ENCODE measurements at regions not wholly inside any gene's neighbourhood (a gene's known extent, or its start where the extent isn't known, plus 50 kb on each side); places are given as distances from the start of the nearest gene placed in this dataset.

- H3K27me3 ChIP-seq (ENCODE audit: control insufficient read depth in 2 of 2, insufficient read depth in 2 of 2, low read length in 2 of 2), result no peaks in the 10 kb centered on the region
- DNase-seq (ENCODE audit: extremely low read depth in 1 of 4, low spot score in 3 of 4) (no peak), FAIRE-seq (no peak), ATAC-seq (no peak)
- no peaks in the 10 kb centered on the region for H3K9me3 ChIP-seq (replicated peaks; ENCODE audit: control insufficient read depth, insufficient read depth, low read depth, low read length)
- H4K20me1 ChIP-seq (replicated peaks; ENCODE audit: control insufficient read depth, insufficient read depth, low read length), result no peaks in the 10 kb centered on the region
- 53% methylated on average over 12 of the region's 12 CpGs for WGBS (ENCODE audit: insufficient coverage, low coverage, missing lambda C conversion rate)
- no peak overlapping the region for H3K9ac ChIP-seq (ENCODE audit: insufficient read depth in 1 of 2, low read depth in 2 of 2, low read length in 2 of 2)
- H3K4me2 ChIP-seq (ENCODE audit: insufficient read depth, low read length), result no peak overlapping the region
- H2AFZ ChIP-seq (ENCODE audit: low read depth, low read length), result no peak overlapping the region
- POLR2A ChIA-PET, result no interaction called here
- BruUV-seq (replicated peaks), result no TSS peak
- no peaks in the 10 kb centered on the region for H3K9me1 ChIP-seq (ENCODE audit: control insufficient read depth, insufficient read depth, low read length)
- intact Hi-C loops (cut with micrococcal nuclease) (no loop called here), in situ Hi-C loops (cut with MboI) (no loop called here)
- no peak overlapping the region for H3K4me3 ChIP-seq
- no peaks in the 10 kb centered on the region for H3K36me3 ChIP-seq (ENCODE audit: control insufficient read depth, insufficient read depth, low read length)
- no peak overlapping the region for H3K27ac ChIP-seq (ENCODE audit: extremely low read depth, low read depth, low read length)
- no peaks in the 10 kb centered on the region for H3K79me2 ChIP-seq (ENCODE audit: control insufficient read depth, insufficient read depth, low read length)
- CTCF ChIA-PET (ENCODE audit: low intra/inter-chr PET ratio), result no interaction called here
- H3K4me1 ChIP-seq (replicated peaks in 1 of 2; ENCODE audit: control insufficient read depth in 2 of 2, insufficient read depth in 2 of 2, low read length in 2 of 2), result peaks cover 0 to 3% of the 10 kb centered on the region in 2 experiments; a peak in 2 of 5 replicates
- TF ChIP-seq, protein P1, sequence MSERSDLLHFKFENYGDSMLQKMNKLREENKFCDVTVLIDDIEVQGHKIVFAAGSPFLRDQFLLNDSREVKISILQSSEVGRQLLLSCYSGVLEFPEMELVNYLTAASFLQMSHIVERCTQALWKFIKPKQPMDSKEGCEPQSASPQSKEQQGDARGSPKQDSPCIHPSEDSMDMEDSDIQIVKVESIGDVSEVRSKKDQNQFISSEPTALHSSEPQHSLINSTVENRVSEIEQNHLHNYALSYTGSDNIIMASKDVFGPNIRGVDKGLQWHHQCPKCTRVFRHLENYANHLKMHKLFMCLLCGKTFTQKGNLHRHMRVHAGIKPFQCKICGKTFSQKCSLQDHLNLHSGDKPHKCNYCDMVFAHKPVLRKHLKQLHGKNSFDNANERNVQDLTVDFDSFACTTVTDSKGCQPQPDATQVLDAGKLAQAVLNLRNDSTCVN (CRISPR knock-in tag; IDR thresholded peaks at IDR 0.05), result no peak
- TF ChIP-seq, protein P2, sequence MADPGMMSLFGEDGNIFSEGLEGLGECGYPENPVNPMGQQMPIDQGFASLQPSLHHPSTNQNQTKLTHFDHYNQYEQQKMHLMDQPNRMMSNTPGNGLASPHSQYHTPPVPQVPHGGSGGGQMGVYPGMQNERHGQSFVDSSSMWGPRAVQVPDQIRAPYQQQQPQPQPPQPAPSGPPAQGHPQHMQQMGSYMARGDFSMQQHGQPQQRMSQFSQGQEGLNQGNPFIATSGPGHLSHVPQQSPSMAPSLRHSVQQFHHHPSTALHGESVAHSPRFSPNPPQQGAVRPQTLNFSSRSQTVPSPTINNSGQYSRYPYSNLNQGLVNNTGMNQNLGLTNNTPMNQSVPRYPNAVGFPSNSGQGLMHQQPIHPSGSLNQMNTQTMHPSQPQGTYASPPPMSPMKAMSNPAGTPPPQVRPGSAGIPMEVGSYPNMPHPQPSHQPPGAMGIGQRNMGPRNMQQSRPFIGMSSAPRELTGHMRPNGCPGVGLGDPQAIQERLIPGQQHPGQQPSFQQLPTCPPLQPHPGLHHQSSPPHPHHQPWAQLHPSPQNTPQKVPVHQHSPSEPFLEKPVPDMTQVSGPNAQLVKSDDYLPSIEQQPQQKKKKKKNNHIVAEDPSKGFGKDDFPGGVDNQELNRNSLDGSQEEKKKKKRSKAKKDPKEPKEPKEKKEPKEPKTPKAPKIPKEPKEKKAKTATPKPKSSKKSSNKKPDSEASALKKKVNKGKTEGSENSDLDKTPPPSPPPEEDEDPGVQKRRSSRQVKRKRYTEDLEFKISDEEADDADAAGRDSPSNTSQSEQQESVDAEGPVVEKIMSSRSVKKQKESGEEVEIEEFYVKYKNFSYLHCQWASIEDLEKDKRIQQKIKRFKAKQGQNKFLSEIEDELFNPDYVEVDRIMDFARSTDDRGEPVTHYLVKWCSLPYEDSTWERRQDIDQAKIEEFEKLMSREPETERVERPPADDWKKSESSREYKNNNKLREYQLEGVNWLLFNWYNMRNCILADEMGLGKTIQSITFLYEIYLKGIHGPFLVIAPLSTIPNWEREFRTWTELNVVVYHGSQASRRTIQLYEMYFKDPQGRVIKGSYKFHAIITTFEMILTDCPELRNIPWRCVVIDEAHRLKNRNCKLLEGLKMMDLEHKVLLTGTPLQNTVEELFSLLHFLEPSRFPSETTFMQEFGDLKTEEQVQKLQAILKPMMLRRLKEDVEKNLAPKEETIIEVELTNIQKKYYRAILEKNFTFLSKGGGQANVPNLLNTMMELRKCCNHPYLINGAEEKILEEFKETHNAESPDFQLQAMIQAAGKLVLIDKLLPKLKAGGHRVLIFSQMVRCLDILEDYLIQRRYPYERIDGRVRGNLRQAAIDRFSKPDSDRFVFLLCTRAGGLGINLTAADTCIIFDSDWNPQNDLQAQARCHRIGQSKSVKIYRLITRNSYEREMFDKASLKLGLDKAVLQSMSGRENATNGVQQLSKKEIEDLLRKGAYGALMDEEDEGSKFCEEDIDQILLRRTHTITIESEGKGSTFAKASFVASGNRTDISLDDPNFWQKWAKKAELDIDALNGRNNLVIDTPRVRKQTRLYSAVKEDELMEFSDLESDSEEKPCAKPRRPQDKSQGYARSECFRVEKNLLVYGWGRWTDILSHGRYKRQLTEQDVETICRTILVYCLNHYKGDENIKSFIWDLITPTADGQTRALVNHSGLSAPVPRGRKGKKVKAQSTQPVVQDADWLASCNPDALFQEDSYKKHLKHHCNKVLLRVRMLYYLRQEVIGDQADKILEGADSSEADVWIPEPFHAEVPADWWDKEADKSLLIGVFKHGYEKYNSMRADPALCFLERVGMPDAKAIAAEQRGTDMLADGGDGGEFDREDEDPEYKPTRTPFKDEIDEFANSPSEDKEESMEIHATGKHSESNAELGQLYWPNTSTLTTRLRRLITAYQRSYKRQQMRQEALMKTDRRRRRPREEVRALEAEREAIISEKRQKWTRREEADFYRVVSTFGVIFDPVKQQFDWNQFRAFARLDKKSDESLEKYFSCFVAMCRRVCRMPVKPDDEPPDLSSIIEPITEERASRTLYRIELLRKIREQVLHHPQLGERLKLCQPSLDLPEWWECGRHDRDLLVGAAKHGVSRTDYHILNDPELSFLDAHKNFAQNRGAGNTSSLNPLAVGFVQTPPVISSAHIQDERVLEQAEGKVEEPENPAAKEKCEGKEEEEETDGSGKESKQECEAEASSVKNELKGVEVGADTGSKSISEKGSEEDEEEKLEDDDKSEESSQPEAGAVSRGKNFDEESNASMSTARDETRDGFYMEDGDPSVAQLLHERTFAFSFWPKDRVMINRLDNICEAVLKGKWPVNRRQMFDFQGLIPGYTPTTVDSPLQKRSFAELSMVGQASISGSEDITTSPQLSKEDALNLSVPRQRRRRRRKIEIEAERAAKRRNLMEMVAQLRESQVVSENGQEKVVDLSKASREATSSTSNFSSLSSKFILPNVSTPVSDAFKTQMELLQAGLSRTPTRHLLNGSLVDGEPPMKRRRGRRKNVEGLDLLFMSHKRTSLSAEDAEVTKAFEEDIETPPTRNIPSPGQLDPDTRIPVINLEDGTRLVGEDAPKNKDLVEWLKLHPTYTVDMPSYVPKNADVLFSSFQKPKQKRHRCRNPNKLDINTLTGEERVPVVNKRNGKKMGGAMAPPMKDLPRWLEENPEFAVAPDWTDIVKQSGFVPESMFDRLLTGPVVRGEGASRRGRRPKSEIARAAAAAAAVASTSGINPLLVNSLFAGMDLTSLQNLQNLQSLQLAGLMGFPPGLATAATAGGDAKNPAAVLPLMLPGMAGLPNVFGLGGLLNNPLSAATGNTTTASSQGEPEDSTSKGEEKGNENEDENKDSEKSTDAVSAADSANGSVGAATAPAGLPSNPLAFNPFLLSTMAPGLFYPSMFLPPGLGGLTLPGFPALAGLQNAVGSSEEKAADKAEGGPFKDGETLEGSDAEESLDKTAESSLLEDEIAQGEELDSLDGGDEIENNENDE (IDR thresholded peaks at IDR 0.05; ENCODE audit: low read depth, low read length), result no peak
- TF ChIP-seq MLX (CRISPR knock-in tag; conservative IDR thresholded peaks at IDR 0.05) (no peak), ZNF347 (CRISPR knock-in tag; IDR thresholded peaks at IDR 0.05; ENCODE audit: low read depth) (no peak), MAX (CRISPR knock-in tag; IDR thresholded peaks at IDR 0.05) (no peak), PHB (CRISPR knock-in tag; IDR thresholded peaks at IDR 0.05) (no peak)
- TF ChIP-seq, protein P3, sequence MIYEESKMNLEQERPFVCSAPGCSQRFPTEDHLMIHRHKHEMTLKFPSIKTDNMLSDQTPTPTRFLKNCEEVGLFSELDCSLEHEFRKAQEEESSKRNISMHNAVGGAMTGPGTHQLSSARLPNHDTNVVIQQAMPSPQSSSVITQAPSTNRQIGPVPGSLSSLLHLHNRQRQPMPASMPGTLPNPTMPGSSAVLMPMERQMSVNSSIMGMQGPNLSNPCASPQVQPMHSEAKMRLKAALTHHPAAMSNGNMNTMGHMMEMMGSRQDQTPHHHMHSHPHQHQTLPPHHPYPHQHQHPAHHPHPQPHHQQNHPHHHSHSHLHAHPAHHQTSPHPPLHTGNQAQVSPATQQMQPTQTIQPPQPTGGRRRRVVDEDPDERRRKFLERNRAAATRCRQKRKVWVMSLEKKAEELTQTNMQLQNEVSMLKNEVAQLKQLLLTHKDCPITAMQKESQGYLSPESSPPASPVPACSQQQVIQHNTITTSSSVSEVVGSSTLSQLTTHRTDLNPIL (CRISPR knock-in tag; IDR thresholded peaks at IDR 0.05), result no peak
These were observed 167.0 kb upstream of the KLF6 start for GRCh38 chr10:3951993-3952392.

Data from K562 (cell line).